A673 (cell line): ENCODE measurements at regions not wholly inside any gene's neighbourhood (a gene's known extent, or its start where the extent isn't known, plus 50 kb on each side); places are given as distances from the start of the nearest gene placed in this dataset.
A peak's percentile ranks its signal among the peaks of the same experiment; 100 is the strongest.

Source experiments
- BruUV-seq: library from RNA; stranded (reverse); fragments of 400-500 nt; replicated peaks from 2 replicates; lab custom pipeline; 2021; lab: Mats Ljungman, UMichigan
- CTCF ChIA-PET: fragments of 300-600 bp; sonication (Branson Sonifier 250); formaldehyde crosslinking; loops from one replicate; lab custom pipeline; 2022; ENCODE audit warnings: antibody characterized with exemption; lab: Charles Lee
- POLR2A ChIA-PET: fragments of 300-600 bp; sonication (Branson Sonifier 250); formaldehyde crosslinking; loops from one replicate; lab custom pipeline; 2022; ENCODE audit warnings: antibody characterized with exemption; ENCODE audit not compliant: low non-redundant PET; lab: Charles Lee
- DNase-seq: peaks from one replicate; pipeline ENCODE4 v3.0.0-alpha.2; 2015; ENCODE audit warnings: low spot score
- H3K27ac ChIP-seq: fragments of 200-600 bp; sonication (generic); 2 replicates; pipeline ENCODE4 v1.5.1; 2016; ENCODE audit warnings: mixed run types, low read depth, mild to moderate bottlenecking, mixed read lengths, antibody characterized with exemption, low read length; ENCODE audit not compliant: poor library complexity, severe bottlenecking
- H3K27me3 ChIP-seq: fragments of 200-600 bp; sonication (generic); replicated peaks from 2 replicates; pipeline ENCODE4 v1.6.1; 2017; ENCODE audit warnings: mixed run types, low read depth, mild to moderate bottlenecking, mixed read lengths, antibody characterized with exemption, low read length; ENCODE audit not compliant: insufficient read depth, poor library complexity
- H3K36me3 ChIP-seq: fragments of 200-600 bp; sonication (generic); 2 replicates; pipeline ENCODE4 v1.6.1; 2016; ENCODE audit warnings: mixed run types, mild to moderate bottlenecking, mixed read lengths, antibody characterized with exemption, low read length; ENCODE audit not compliant: insufficient read depth, poor library complexity, severe bottlenecking
- H3K4me1 ChIP-seq: fragments of 200-600 bp; sonication (generic); 2 replicates; pipeline ENCODE4 v1.6.1; 2017; ENCODE audit warnings: mixed run types, mild to moderate bottlenecking, mixed read lengths, antibody characterized with exemption, low read length; ENCODE audit not compliant: insufficient read depth, poor library complexity, severe bottlenecking
- H3K4me3 ChIP-seq: fragments of 200-600 bp; sonication (generic); 2 replicates; pipeline ENCODE4 v1.5.1; 2016; ENCODE audit warnings: low read depth, mixed run types, mild to moderate bottlenecking, mixed read lengths, low read length; ENCODE audit not compliant: poor library complexity, severe bottlenecking
- H3K9me3 ChIP-seq: fragments of 200-600 bp; sonication (generic); 2 replicates; pipeline ENCODE4 v1.6.1; 2016; ENCODE audit warnings: mixed run types, low read depth, mild to moderate bottlenecking, mixed read lengths, antibody characterized with exemption, low read length; ENCODE audit not compliant: poor library complexity, severe bottlenecking
- EZH2 ChIP-seq: fragments of 200-600 bp; sonication (generic); IDR thresholded peaks from 2 replicates; pipeline ENCODE4 v1.6.1; 2017; ENCODE audit warnings: borderline replicate concordance, low read depth, mild to moderate bottlenecking, mixed read lengths, antibody characterized with exemption, low read length; ENCODE audit not compliant: poor library complexity, severe bottlenecking
- intact Hi-C: fragments of 100-400 bp; cut with micrococcal nuclease; formaldehyde crosslinking; loops from one replicate; pipeline ENCODE4 v1.10.0; 2022; ENCODE audit not compliant: unreplicated experiment
- TF ChIP-seq, protein P1 (sequence below): fragments of 300-800, 200-600 bp; sonication (generic); conservative IDR thresholded peaks from 2 replicates; pipeline ENCODE4 v1.5.1; 2017; ENCODE audit warnings: low read depth, mild to moderate bottlenecking, antibody characterized with exemption, low read length, moderate library complexity, mixed read lengths

DNA sequence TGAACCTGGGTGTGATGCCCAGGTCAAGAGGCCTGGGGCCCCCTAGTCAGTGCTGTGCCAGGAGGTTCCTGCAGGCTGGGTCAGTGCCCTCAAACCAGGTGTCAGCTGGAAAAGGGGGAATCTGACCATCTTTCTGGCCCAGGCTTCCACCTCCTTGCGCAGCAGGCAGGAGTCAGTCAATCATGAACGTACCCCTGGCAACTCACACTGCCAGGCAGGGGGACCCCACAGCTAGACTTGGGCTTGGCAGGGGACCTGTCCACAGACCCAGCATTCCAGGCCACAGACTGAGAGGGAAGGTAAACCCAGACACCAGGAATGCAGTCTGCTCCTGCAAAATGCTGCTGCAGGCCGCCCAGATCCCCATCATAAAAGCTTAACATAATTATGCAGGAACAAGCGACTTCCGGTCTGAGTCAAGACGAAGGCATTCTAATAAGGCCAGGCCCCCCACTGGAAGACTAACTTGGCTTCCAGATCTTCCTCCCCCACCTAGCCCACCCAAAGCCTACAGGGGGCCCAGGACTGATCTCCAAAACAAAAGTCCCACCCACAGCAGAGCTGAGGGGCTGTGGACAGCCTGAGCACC lies 156.3 kb downstream of the BCOR start:
- H3K9me3 ChIP-seq: no peaks in the 10 kb centered on the region
- no TSS peak for BruUV-seq
- H3K4me1 ChIP-seq: peaks cover 11% of the 10 kb centered on the region
- POLR2A ChIA-PET: interaction anchor here (0.6 kb wide), 1 partner anchor 90 kb away, joined by 3 read pairs; no protein-coding TSS in a partner anchor
- CTCF ChIA-PET: interaction anchor here (0.6 kb wide), 1 partner anchor 69 kb away, joined by 3 read pairs; no protein-coding TSS in a partner anchor
- H3K27ac ChIP-seq: peak overlapping the region; percentile 16
- H3K4me3 ChIP-seq: no peak overlapping the region
- H3K36me3 ChIP-seq: no peaks in the 10 kb centered on the region
- no peaks in the 10 kb centered on the region for H3K27me3 ChIP-seq
- DNase-seq: peak; percentile 83
- intact Hi-C loops: no loop called here
- TF ChIP-seq, protein P1, sequence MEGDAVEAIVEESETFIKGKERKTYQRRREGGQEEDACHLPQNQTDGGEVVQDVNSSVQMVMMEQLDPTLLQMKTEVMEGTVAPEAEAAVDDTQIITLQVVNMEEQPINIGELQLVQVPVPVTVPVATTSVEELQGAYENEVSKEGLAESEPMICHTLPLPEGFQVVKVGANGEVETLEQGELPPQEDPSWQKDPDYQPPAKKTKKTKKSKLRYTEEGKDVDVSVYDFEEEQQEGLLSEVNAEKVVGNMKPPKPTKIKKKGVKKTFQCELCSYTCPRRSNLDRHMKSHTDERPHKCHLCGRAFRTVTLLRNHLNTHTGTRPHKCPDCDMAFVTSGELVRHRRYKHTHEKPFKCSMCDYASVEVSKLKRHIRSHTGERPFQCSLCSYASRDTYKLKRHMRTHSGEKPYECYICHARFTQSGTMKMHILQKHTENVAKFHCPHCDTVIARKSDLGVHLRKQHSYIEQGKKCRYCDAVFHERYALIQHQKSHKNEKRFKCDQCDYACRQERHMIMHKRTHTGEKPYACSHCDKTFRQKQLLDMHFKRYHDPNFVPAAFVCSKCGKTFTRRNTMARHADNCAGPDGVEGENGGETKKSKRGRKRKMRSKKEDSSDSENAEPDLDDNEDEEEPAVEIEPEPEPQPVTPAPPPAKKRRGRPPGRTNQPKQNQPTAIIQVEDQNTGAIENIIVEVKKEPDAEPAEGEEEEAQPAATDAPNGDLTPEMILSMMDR: no peak
- no peak for TF ChIP-seq EZH2

DNA sequence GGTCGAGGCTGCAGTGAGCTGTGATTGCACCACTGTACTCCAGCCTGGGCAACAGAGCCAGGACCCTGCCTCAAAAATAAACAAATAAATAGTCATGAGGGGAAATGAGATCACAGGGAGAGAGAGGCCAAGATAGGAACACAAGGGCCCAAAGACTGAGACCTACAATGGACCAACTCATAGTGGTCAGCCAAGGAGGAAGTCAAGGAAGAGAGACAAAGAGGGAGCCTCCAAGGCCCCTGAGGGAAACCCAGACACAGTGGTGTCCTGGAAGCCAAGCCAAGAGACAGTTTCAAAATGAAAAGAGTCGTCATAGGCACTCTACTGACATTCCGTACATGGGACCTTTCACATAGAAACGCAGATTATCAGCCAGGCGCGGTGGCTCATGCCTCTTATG lies 153.3 kb downstream of the BCOR start:
- no peak for DNase-seq
- Histone ChIP-seq H3K36me3 (no peaks in the 10 kb centered on the region), H3K4me1 (peaks cover 11% of the 10 kb centered on the region), H3K9me3 (no peaks in the 10 kb centered on the region), H3K27ac (no peak overlapping the region), H3K27me3 (no peaks in the 10 kb centered on the region), H3K4me3 (no peak overlapping the region)
- ChIA-PET POLR2A (no interaction called here), CTCF (no interaction called here)
- BruUV-seq: no TSS peak
- intact Hi-C loops: no loop called here
- TF ChIP-seq, protein P1: no peak
- no peak for TF ChIP-seq EZH2

DNA sequence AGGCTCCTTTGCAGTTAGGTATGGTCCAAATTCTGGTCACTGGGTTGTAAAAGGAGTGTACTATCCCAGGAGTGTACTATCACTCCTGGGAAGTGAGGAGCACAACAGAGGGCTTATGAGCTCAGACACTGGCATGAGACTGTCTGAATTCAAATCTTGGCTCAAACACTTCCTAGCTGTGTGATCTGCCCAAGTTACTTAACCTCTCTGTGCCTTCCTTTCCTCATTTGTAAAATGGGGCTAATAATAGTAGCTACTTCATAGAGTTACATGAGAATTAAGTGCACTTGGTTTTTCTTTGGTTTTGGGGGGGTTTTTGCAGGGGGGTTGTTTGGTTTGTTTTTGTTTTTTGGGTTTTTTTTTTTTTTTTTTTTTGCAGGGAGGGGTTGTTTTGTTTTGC lies 152.0 kb downstream of the BCOR start:
- peaks cover 11% of the 10 kb centered on the region for H3K4me1 ChIP-seq
- H3K27me3 ChIP-seq: no peaks in the 10 kb centered on the region
- H3K36me3 ChIP-seq: no peaks in the 10 kb centered on the region
- H3K27ac ChIP-seq: no peak overlapping the region
- ChIA-PET POLR2A (interaction anchor here (0.6 kb wide), 1 partner anchor 49 kb away, joined by 3 read pairs; no protein-coding TSS in a partner anchor), CTCF (no interaction called here)
- H3K9me3 ChIP-seq: no peaks in the 10 kb centered on the region
- DNase-seq: no peak
- no peak for TF ChIP-seq EZH2
- TF ChIP-seq, protein P1: no peak
- intact Hi-C loops: no loop called here
- BruUV-seq: no TSS peak
- no peak overlapping the region for H3K4me3 ChIP-seq
